HL-60/S4 treated with phorbol 12-myristate 13-acetate at 8.2 ng/mL for 4 days and 3 days (cell line): ENCODE measurements at regions not wholly inside any gene's neighbourhood (a gene's known extent, or its start where the extent isn't known, plus 50 kb on each side); places are given as distances from the start of the nearest gene placed in this dataset.
"Not testable (repeated sequence)": the region's sequence is repeated elsewhere in the genome, so short reads cannot be mapped to it uniquely, and the experiment has no call there.

Source experiments
- in situ Hi-C: fragments of 300-500 bp; cut with MboI; formaldehyde crosslinking; loops from 2 replicates; pipeline ENCODE4 v1.15.0; 2022; ENCODE audit warnings: low sequenced_read_pairs

- in situ Hi-C loops: no loop called here
Measured at GRCh38 chr15:93759629-93760028, 471.7 kb upstream of the MCTP2 start.

- in situ Hi-C loops: no loop called here
Measured at GRCh38 chr15:93758824-93759223, 472.5 kb upstream of the MCTP2 start.

- in situ Hi-C loops: no loop called here
Measured at GRCh38 chr15:93748710-93749109, 482.7 kb upstream of the MCTP2 start.

GRCh38 chr15:93734976-93735375 is 496.4 kb upstream of the MCTP2 start:
- in situ Hi-C loops: not testable (repeated sequence)

DNA sequence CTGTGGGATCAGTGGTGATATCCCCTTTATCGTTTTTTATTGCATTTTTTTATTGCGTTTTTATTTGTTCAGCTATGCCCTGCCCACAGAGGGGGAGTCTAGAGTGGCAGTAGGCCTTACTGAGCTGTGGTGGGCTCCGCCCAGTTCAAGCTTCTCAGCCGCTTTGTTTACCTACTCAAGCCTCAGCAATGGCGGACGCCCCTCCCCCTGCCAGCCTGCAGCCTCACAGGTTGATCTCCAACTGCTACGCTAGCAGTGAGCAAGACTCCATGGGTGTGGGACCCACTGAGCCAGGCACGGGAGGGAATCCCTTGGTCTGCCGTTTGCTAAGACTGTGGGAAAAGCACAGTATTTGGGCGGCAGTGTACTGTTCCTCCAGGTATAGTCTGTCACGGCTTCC is 500.6 kb upstream of the MCTP2 start:
- in situ Hi-C loops: no loop called here

GRCh38 chr15:93722165-93722564 is 509.2 kb upstream of the MCTP2 start:
- in situ Hi-C loops: no loop called here

GRCh38 chr15:93720607-93721006 is 510.8 kb upstream of the MCTP2 start:
- in situ Hi-C loops: no loop called here

DNA sequence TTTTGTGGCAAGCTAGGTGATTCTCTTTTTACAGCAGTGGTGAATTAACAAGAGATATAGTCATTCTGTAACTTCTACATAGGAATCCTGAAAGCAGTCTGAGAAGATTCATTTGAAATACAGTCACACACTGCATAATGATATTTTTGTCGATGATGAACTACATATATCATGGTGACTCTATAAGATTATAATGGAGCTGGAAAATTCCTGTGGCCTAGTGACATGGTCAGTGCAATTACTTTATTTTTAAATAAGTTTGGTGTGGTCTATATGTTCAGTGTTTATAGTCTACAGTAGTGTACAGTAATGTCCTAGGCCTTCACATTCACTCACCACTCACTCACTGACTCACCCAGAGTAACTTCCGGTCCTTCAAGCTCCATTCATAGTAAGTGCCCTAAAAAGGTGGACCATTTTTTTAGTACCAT is 511.4 kb upstream of the MCTP2 start:
- in situ Hi-C loops: no loop called here

- in situ Hi-C loops: no loop called here
Measured at GRCh38 chr15:93716615-93717231, 514.6 kb upstream of the MCTP2 start.

DNA sequence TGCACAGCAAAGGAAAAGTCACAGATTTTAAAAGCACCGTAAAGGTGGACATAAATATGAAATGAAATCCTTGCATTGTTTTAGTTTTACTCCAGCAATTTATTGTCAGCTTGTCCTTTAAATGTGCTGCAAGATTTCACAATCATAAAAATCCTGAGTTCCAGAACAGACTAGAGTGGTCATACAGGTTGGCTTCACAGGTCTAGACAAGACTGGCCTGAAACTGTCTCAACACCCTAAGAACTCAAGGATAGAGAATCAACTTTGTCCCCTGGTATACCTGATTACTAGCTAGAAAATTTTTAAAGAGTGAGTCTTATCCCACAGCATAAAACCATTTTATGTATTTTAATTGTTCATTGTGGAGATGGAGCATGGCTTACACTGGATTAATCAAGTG is 521.7 kb upstream of the MCTP2 start:
- in situ Hi-C loops: no loop called here

GRCh38 chr15:93708724-93709445 is 522.5 kb upstream of the MCTP2 start:
- in situ Hi-C loops: no loop called here

- in situ Hi-C loops: no loop called here
Measured at GRCh38 chr15:93707751-93708150, 523.6 kb upstream of the MCTP2 start.

DNA sequence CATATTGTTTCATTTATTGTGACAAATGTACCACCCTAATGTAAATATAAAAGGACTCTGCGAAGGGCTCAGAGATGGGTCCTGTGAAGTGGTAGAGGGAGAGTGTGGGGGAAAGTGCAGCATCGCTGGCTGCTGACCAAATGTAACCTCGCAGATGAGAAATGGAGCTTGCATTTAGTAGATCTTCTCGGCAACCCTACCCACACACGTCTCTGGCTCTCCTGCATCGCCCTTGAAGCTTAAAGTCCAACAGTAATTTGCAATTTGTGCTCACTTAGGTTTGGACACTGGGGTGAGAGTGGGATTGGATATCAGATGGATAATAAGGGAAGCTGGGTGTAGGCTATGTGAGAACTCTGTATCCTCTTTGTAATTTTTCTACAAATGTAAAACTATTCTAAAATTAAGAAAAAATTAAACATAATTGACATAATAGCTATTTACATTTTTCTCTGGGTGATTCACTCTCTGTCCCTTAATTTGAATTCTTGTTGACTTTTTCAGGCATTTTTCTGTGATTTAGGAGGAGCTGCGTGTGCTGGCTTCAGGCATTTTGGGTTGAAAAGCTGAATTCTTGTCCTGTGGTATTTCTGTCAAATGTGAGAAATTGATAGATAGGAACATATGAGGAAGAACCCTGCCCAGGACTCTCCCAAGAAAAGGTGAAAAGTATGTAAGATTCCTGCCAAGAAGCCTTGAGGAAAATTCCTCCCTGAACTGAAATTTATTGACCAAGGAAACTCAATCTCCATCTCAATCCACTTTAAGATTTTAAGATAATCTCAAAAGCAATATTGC is 524.7 kb upstream of the MCTP2 start:
- in situ Hi-C loops: no loop called here

DNA sequence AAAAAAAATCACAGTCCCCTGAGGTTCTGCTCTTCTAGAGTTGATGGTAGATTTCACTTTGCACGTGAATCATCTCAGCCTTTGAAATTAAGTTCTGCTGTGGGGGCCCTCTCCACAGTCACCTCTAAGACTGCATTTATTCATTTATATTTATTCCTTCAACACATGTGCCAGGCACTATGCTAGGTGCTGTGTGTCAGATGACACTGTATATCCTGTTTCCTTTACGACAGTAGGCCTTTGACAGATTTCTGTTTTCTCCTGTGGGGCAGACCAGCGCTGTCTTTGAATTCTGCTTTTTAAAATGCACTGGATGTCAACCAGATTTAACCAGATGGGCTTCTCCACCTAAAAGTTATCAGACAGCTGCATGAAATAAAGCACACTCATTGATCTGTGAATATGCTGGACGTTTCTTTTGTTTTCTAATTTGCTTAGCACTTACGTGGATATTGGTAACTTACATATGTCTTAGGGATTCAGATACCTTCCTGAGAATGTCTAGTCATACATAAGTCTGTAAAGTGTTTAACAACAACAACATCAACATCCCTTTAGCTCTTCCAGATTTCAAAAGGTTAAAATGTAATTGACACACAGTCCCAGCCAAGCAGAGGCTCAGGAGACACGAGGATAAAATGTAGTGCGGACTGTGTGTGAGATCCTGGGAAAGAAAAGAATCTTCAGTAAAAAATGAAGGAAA is 525.5 kb upstream of the MCTP2 start:
- in situ Hi-C loops: no loop called here

DNA sequence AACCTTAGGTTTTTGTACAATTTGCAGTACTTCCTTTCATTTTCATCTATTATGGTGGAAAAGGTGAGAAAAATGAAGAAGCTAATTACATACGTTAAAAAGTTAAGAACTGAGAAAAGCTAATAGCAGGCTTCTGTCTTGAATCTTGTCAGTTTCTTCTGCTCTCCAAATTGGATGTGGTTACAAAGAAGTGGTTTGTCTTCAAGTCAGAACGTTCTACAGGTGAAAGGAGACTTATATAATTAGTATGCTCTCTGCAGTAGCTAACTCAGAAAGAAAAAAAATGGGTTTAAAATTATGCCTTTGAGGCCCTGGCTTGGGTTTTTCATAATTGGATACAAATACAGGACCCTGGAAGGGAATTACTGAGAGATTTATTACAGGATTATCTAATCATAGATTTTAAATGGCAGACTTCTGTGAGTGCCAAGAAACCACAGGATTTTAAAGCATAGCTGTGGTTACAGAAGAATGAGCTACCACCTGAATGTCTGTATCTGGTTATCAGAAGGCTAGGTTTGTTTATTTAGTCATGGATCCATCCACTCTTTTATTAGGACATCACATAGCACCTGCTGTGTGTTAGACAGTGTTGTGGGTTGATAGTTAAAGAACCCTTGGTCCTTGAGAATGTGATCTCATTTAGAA is 528.1 kb upstream of the MCTP2 start:
- in situ Hi-C loops: no loop called here

GRCh38 chr15:93700051-93700450 is 531.3 kb upstream of the MCTP2 start:
- in situ Hi-C loops: no loop called here

- in situ Hi-C loops: no loop called here
Measured at GRCh38 chr15:93694033-93694432, 537.3 kb upstream of the MCTP2 start.

DNA sequence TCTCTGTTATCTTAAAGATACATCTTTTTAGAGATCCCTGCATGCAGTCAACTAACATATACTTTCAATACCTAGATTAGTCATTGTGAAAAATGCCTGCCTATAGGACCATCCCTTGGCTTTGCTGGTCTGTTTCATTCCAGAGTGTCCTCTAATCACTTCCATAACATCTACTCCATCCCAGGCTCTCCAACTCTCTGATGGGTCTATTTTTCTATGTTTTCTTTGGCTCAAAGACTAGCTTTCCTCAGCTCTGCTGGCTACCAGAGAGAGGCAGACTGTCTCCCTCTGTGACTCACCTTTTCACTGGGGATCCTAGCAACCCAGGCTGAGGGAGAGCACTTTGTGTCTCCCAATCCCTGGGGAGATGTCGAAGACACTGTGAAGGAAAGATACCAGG is 547.7 kb upstream of the MCTP2 start:
- in situ Hi-C loops: no loop called here

- in situ Hi-C loops: no loop called here
Measured at GRCh38 chr15:93671387-93671943, 559.9 kb upstream of the MCTP2 start.

GRCh38 chr15:93670931-93671330 is 560.4 kb upstream of the MCTP2 start:
- in situ Hi-C loops: no loop called here
